SK-N-SH (cell line): ENCODE measurements at regions not wholly inside any gene's neighbourhood (a gene's known extent, or its start where the extent isn't known, plus 50 kb on each side); places are given as distances from the start of the nearest gene placed in this dataset.

Experiments
- CTCF ChIA-PET: fragments of 300-600, 350-600 bp; formaldehyde crosslinking; extraction: SDS; loops from one replicate; lab custom pipeline; 2021; lab: Yijun Ruan, JAX
- POLR2A ChIA-PET: fragments of 350-600 bp; sonication (Branson Sonifier 250); formaldehyde crosslinking; extraction: SDS; loops from one replicate; lab custom pipeline; 2020; ENCODE audit warnings: antibody characterized with exemption, inconsistent platforms; lab: Yijun Ruan, JAX
- DNase-seq: peaks from one replicate; pipeline ENCODE4 v3.0.0; 2012
- H2AFZ ChIP-seq: fragments of 200-600 bp; sonication (generic); 2 replicates; pipeline ENCODE4 v1.8.1; 2016; ENCODE audit warnings: antibody characterized with exemption, mild to moderate bottlenecking, low read depth
- H3F3A ChIP-seq: fragments of 200-600 bp; sonication (generic); replicated peaks from 2 replicates; pipeline ENCODE3; 2016; ENCODE audit warnings: antibody characterized with exemption, mild to moderate bottlenecking; ENCODE audit not compliant: insufficient read depth
- H3K27ac ChIP-seq, 2 experiments: fragments of 200-500 bp in 1 of 2; fragments of 200-600 bp in 1 of 2; sonication (Bioruptor generic) in 1 of 2; sonication (generic), shearing (Covaris generic) in 1 of 2; 2 replicates each; pipeline versions ENCODE4 v1.5.1 to v1.6.1; 2014 to 2016; ENCODE audit warnings: low read depth in 2 of 2, inconsistent platforms in 1 of 2, low read length in 1 of 2, mild to moderate bottlenecking in 1 of 2, mixed read lengths in 1 of 2
- H3K27me3 ChIP-seq: fragments of 200-600 bp; sonication (generic), shearing (Covaris generic); 2 replicates; pipeline ENCODE4 v1.6.1; 2016; ENCODE audit warnings: mixed run types; ENCODE audit not compliant: insufficient read depth
- H3K36me3 ChIP-seq, 2 experiments: fragments of 200-500 bp in 1 of 2; fragments of 200-600 bp in 1 of 2; sonication (Bioruptor generic) in 1 of 2; sonication (generic) in 1 of 2; replicated peaks in 1 of 2; 2 replicates each; pipeline versions ENCODE3 to v1.5.1; 2014 to 2016; ENCODE audit warnings: low read length in 1 of 2, mild to moderate bottlenecking in 1 of 2; ENCODE audit not compliant: insufficient read depth in 2 of 2, control insufficient read depth in 1 of 2
- H3K4me1 ChIP-seq, 2 experiments: fragments of 200-500 bp in 1 of 2; fragments of 200-600 bp in 1 of 2; sonication (Bioruptor generic) in 1 of 2; sonication (generic), shearing (Covaris generic) in 1 of 2; 2 replicates each; pipeline versions ENCODE4 v1.5.1 to v1.6.1; 2014 to 2016; ENCODE audit warnings: low read depth in 1 of 2, low read length in 1 of 2, mixed run types in 1 of 2; ENCODE audit not compliant: insufficient read depth in 2 of 2, control insufficient read depth in 1 of 2
- H3K4me2 ChIP-seq: fragments of 200-600 bp; sonication (generic), shearing (Covaris generic); 2 replicates; pipeline ENCODE4 v1.6.1; 2017; ENCODE audit warnings: mixed run types
- H3K4me3 ChIP-seq, 2 experiments: fragments of 200-500 bp in 1 of 2; fragments of 200-600 bp in 1 of 2; sonication (Bioruptor generic) in 1 of 2; sonication (generic), shearing (Covaris generic) in 1 of 2; 2 replicates each; pipeline versions ENCODE4 v1.5.1 to v1.8.1; 2014 to 2016; ENCODE audit warnings: low read depth in 2 of 2, inconsistent platforms in 1 of 2, low read length in 1 of 2, mild to moderate bottlenecking in 1 of 2, mixed read lengths in 1 of 2, moderate library complexity in 1 of 2
- H3K79me2 ChIP-seq: fragments of 200-600 bp; sonication (generic); 2 replicates; pipeline ENCODE4 v1.8.1; 2017; ENCODE audit warnings: mild to moderate bottlenecking; ENCODE audit not compliant: insufficient read depth
- H3K9ac ChIP-seq: fragments of 200-600 bp; sonication (generic); 2 replicates; pipeline ENCODE4 v1.6.1; 2017; ENCODE audit warnings: mixed run types
- H3K9me2 ChIP-seq: fragments of 200-600 bp; sonication (generic); 2 replicates; pipeline ENCODE4 v1.6.1; 2017; ENCODE audit warnings: mixed run types
- H3K9me3 ChIP-seq: fragments of 200-600 bp; sonication (generic); 2 replicates; pipeline ENCODE4 v1.6.1; 2017; ENCODE audit warnings: mixed run types, mild to moderate bottlenecking, moderate library complexity
- H4K20me1 ChIP-seq: fragments of 200-600 bp; sonication (generic); 2 replicates; pipeline ENCODE4 v1.6.1; 2017; ENCODE audit warnings: mild to moderate bottlenecking, mixed run types; ENCODE audit not compliant: insufficient read depth
- CTCF ChIP-seq: fragments of 200-600 bp; sonication (generic); IDR thresholded peaks from 2 replicates; pipeline ENCODE4 v1.6.1; 2017; ENCODE audit warnings: antibody characterized with exemption, mild to moderate bottlenecking, moderate library complexity
- EZH2phosphoT487 ChIP-seq: fragments of 200-600 bp; sonication (generic); IDR thresholded peaks from 2 replicates; pipeline ENCODE4 v1.6.1; 2017; ENCODE audit warnings: low read depth, mixed run types, mild to moderate bottlenecking, antibody characterized with exemption, moderate library complexity, borderline replicate concordance
- FOSL2 ChIP-seq: IDR thresholded peaks from 2 replicates; pipeline ENCODE4 v1.4.0; 2012; ENCODE audit warnings: low read depth, mild to moderate bottlenecking, moderate library complexity, borderline replicate concordance
- FOXM1 ChIP-seq: IDR thresholded peaks from 2 replicates; pipeline ENCODE4 v1.4.0; 2012; ENCODE audit warnings: low read depth, mild to moderate bottlenecking
- GATA2 ChIP-seq: sonication (generic); formaldehyde crosslinking; IDR thresholded peaks from 2 replicates; pipeline ENCODE4 v1.5.0; 2020; ENCODE audit warnings: mild to moderate bottlenecking, missing genetic modification reagents
- IRF3 ChIP-seq: fragments of 150-350 bp; IDR thresholded peaks from 2 replicates; pipeline ENCODE4 v1.6.1; 2016; ENCODE audit warnings: mild to moderate bottlenecking, low read depth, low read length
- MEF2A ChIP-seq: IDR thresholded peaks from 2 replicates; pipeline ENCODE4 v1.4.0; 2012; ENCODE audit warnings: low read depth, borderline replicate concordance
- MXI1 ChIP-seq: IDR thresholded peaks from 2 replicates; pipeline ENCODE4 v1.6.1; 2012; ENCODE audit warnings: mild to moderate bottlenecking, low read depth, low read length, improper control_type of control experiment
- REST ChIP-seq: IDR thresholded peaks from 2 replicates; pipeline ENCODE4 v1.6.1; 2012; ENCODE audit warnings: mild to moderate bottlenecking, low read depth, low read length, moderate library complexity
- RFX5 ChIP-seq: IDR thresholded peaks from 2 replicates; pipeline ENCODE4 v1.6.1; 2012; ENCODE audit warnings: mild to moderate bottlenecking, improper control_type of control experiment, low read length
- USF2 ChIP-seq: fragments of 150-350 bp; IDR thresholded peaks from 2 replicates; pipeline ENCODE4 v1.6.1; 2017; ENCODE audit warnings: antibody characterized with exemption, low read length, low read depth, borderline replicate concordance
- WGBS: methylation state at CpG from one replicate; pipeline ENCODE4 v1.1.6; 2017; ENCODE audit warnings: low lambda C conversion rate; 5-methylcytosine and 5-hydroxymethylcytosine counted together

- no peak for DNase-seq
- 78% methylated on average over 3 of the region's 3 CpGs for WGBS
- H3K9ac ChIP-seq: no peak overlapping the region
These were observed 944.3 kb downstream of the NTRK3 start for GRCh38 chr15:87312221-87312620.

GRCh38 chr15:87300146-87300545 is 956.4 kb downstream of the NTRK3 start:
- no peak overlapping the region for H3K9ac ChIP-seq
- no peaks in the 10 kb centered on the region for H3K79me2 ChIP-seq
- no peaks in the 10 kb centered on the region for H3K36me3 ChIP-seq
- no peak overlapping the region for H3K4me3 ChIP-seq
- H3K9me2 ChIP-seq: no peaks in the 10 kb centered on the region
- no peaks in the 10 kb centered on the region for H4K20me1 ChIP-seq
- H3K27me3 ChIP-seq: no peaks in the 10 kb centered on the region
- POLR2A ChIA-PET: no interaction called here
- WGBS: 40% methylated on average over 3 of the region's 3 CpGs
- H3K4me1 ChIP-seq: no peaks in the 10 kb centered on the region
- no peak for DNase-seq
- CTCF ChIA-PET: no interaction called here
- no peaks in the 10 kb centered on the region for H3F3A ChIP-seq
- no peaks in the 10 kb centered on the region for H3K9me3 ChIP-seq
- H3K4me2 ChIP-seq: no peak overlapping the region
- H3K27ac ChIP-seq: no peak overlapping the region
- no peak for TF ChIP-seq CTCF
- no peak overlapping the region for H2AFZ ChIP-seq

More at GRCh38 chr15:87312221-87312620, 944.3 kb downstream of the NTRK3 start:
- ChIA-PET CTCF (interaction anchor here (0.6 kb wide), 1 partner anchor 137 kb away, joined by 3 read pairs; no protein-coding TSS in a partner anchor), POLR2A (no interaction called here)
- H4K20me1 ChIP-seq: no peaks in the 10 kb centered on the region
- H3K36me3 ChIP-seq: no peaks in the 10 kb centered on the region
- TF ChIP-seq GATA2 (no peak), MEF2A (no peak), FOSL2 (no peak)
- no peaks in the 10 kb centered on the region for H3F3A ChIP-seq
- no peaks in the 10 kb centered on the region for H3K9me2 ChIP-seq
- no peaks in the 10 kb centered on the region for H3K9me3 ChIP-seq
- no peak overlapping the region for H2AFZ ChIP-seq
- no peaks in the 10 kb centered on the region for H3K4me1 ChIP-seq
- no peak overlapping the region for H3K4me3 ChIP-seq
- H3K79me2 ChIP-seq: no peaks in the 10 kb centered on the region
- no peak overlapping the region for H3K27ac ChIP-seq
- H3K27me3 ChIP-seq: no peaks in the 10 kb centered on the region
- H3K4me2 ChIP-seq: no peak overlapping the region

- POLR2A ChIA-PET: no interaction called here
- TF ChIP-seq USF2: no peak
- no peak for TF ChIP-seq FOXM1
- TF ChIP-seq MEF2A: no peak
- no peak for TF ChIP-seq EZH2phosphoT487
- TF ChIP-seq RFX5: no peak
- TF ChIP-seq IRF3: no peak
- no peak for TF ChIP-seq MXI1
- TF ChIP-seq REST: no peak
- TF ChIP-seq CTCF: no peak
These were observed 961.7 kb downstream of the NTRK3 start for GRCh38 chr15:87294854-87295253.

More at GRCh38 chr15:87294854-87295253, 961.7 kb downstream of the NTRK3 start:
- Histone ChIP-seq H2AFZ (no peak overlapping the region), H3K4me3 (no peak overlapping the region), H3K27me3 (no peaks in the 10 kb centered on the region), H3F3A (no peaks in the 10 kb centered on the region), H3K9me2 (no peaks in the 10 kb centered on the region), H4K20me1 (no peaks in the 10 kb centered on the region), H3K9ac (no peak overlapping the region), H3K36me3 (no peaks in the 10 kb centered on the region), H3K79me2 (no peaks in the 10 kb centered on the region), H3K27ac (no peak overlapping the region), H3K4me1 (no peaks in the 10 kb centered on the region), H3K4me2 (no peak overlapping the region), H3K9me3 (no peaks in the 10 kb centered on the region; the same call in 1 of the 2 replicates)
- DNase-seq: no peak
- CTCF ChIA-PET: no interaction called here
